HCT116 (cell line): ENCODE measurements at regions not wholly inside any gene's neighbourhood (a gene's known extent, or its start where the extent isn't known, plus 50 kb on each side); places are given as distances from the start of the nearest gene placed in this dataset.

Experiments used
- ATAC-seq: fragments of 200-7000 bp; cut with Tn5 transposase; 2 replicates; pipeline ENCODE4 v1.9.1; 2020; ENCODE audit warnings: mild to moderate bottlenecking, moderate library complexity
- BruUV-seq: library from RNA; stranded (reverse); fragments of 400-500 nt; replicated peaks from 2 replicates; lab custom pipeline; 2021; lab: Mats Ljungman, UMichigan
- CTCF ChIA-PET: fragments of 300-600 bp; sonication (Branson Sonifier 250); formaldehyde crosslinking; loops from one replicate; lab custom pipeline; 2021; ENCODE audit warnings: antibody characterized with exemption; lab: Charles Lee
- POLR2A ChIA-PET: fragments of 300-600, 350-600 bp; sonication (Branson Sonifier 250); formaldehyde crosslinking; loops from one replicate; lab custom pipeline; 2021; ENCODE audit warnings: antibody characterized with exemption; lab: Charles Lee
- RAD21 ChIA-PET, 2 experiments: fragments of 300-600 bp; sonication (Branson Sonifier 250); formaldehyde crosslinking; loops; one replicate each; lab custom pipeline; 2023; ENCODE audit warnings: low total read pairs in 2 of 2; ENCODE audit not compliant: uncharacterized antibody in 2 of 2, unreplicated experiment in 2 of 2, low non-redundant PET in 1 of 2; lab: Charles Lee
- DNase-seq: peaks from one replicate; pipeline ENCODE4 v3.0.0-alpha.2; 2010; ENCODE audit warnings: low read depth, low spot score
- H2AFZ ChIP-seq: fragments of 200-600 bp; shearing (Covaris generic), sonication (generic); 2 replicates; pipeline ENCODE4 v1.6.1; 2017; ENCODE audit warnings: low read depth, mixed run types, mixed read lengths, antibody characterized with exemption, low read length; ENCODE audit not compliant: poor library complexity, severe bottlenecking
- H3K27ac ChIP-seq: 2 replicates; pipeline ENCODE4 v1.5.1; 2012; ENCODE audit warnings: low read depth, low read length
- H3K27me3 ChIP-seq: fragments of 200-600 bp; sonication (generic); 2 replicates; pipeline ENCODE4 v1.6.1; 2016; ENCODE audit warnings: mixed run types, low read length, mixed read lengths; ENCODE audit not compliant: insufficient read depth
- H3K36me3 ChIP-seq, 2 experiments: fragments of 200-500 bp in 1 of 2; fragments of 200-600 bp in 1 of 2; sonication (Bioruptor generic) in 1 of 2; sonication (generic) in 1 of 2; 2 replicates each; pipeline versions ENCODE4 v1.5.1 to v1.6.1; 2014 to 2016; ENCODE audit warnings: low read length in 2 of 2, inconsistent platforms in 1 of 2, mixed read lengths in 1 of 2, mixed run types in 1 of 2; ENCODE audit not compliant: insufficient read depth in 2 of 2, control insufficient read depth in 1 of 2
- H3K4me1 ChIP-seq, 2 experiments: fragments of 200-600 bp in 1 of 2; sonication (generic) in 1 of 2; 2 replicates each; pipeline versions ENCODE4 v1.5.1 to v1.6.1; 2012 to 2017; ENCODE audit warnings: low read length in 2 of 2, inconsistent platforms in 1 of 2, mild to moderate bottlenecking in 1 of 2, mixed read lengths in 1 of 2, mixed run types in 1 of 2, moderate library complexity in 1 of 2; ENCODE audit not compliant: insufficient read depth in 2 of 2, control insufficient read depth in 1 of 2
- H3K4me2 ChIP-seq: fragments of 200-600 bp; sonication (generic); 2 replicates; pipeline ENCODE4 v1.6.1; 2017; ENCODE audit warnings: mixed run types, low read length, mixed read lengths
- H3K4me3 ChIP-seq, 2 experiments: fragments of 200-600 bp in 1 of 2; sonication (generic) in 1 of 2; replicated peaks in 1 of 2; 2 replicates each; pipeline ENCODE4 v1.5.1; 2011 to 2016; ENCODE audit warnings: low read length in 2 of 2, control low read depth in 1 of 2, low read depth in 1 of 2, mild to moderate bottlenecking in 1 of 2, mixed read lengths in 1 of 2, mixed run types in 1 of 2
- H3K79me2 ChIP-seq: fragments of 200-600 bp; sonication (generic); 2 replicates; pipeline ENCODE4 v1.6.1; 2017; ENCODE audit warnings: mild to moderate bottlenecking, mixed run types, low read length, moderate library complexity, mixed read lengths; ENCODE audit not compliant: insufficient read depth
- H3K9ac ChIP-seq: fragments of 200-600 bp; sonication (generic); 2 replicates; pipeline ENCODE4 v1.6.1; 2016; ENCODE audit warnings: low read length, mixed read lengths
- H3K9me2 ChIP-seq: fragments of 200-600 bp; sonication (generic), shearing (Covaris generic); 2 replicates; pipeline ENCODE4 v1.6.1; 2017; ENCODE audit warnings: mixed run types, mild to moderate bottlenecking, moderate library complexity; ENCODE audit not compliant: insufficient read depth
- H3K9me3 ChIP-seq, 2 experiments: fragments of 200-500 bp in 1 of 2; fragments of 200-600 bp in 1 of 2; sonication (Bioruptor generic) in 1 of 2; sonication (generic) in 1 of 2; 2 replicates each; pipeline ENCODE4 v1.6.1; 2014 to 2017; ENCODE audit warnings: low read length in 2 of 2, mixed read lengths in 2 of 2, inconsistent platforms in 1 of 2, low read depth in 1 of 2, mild to moderate bottlenecking in 1 of 2, mixed run types in 1 of 2, moderate library complexity in 1 of 2; ENCODE audit not compliant: control insufficient read depth in 1 of 2, insufficient read depth in 1 of 2
- H4K20me1 ChIP-seq: fragments of 200-600 bp; sonication (generic), shearing (Covaris generic); 2 replicates; pipeline ENCODE4 v1.6.1; 2017; ENCODE audit warnings: mixed run types, mild to moderate bottlenecking, moderate library complexity; ENCODE audit not compliant: insufficient read depth
- CBX3 ChIP-seq: IDR thresholded peaks from 2 replicates; pipeline ENCODE4 v1.6.1; 2012; ENCODE audit warnings: low read depth
- CEBPB ChIP-seq: IDR thresholded peaks from 2 replicates; pipeline ENCODE4 v1.6.1; 2012; ENCODE audit warnings: low read depth
- EGR1 ChIP-seq: IDR thresholded peaks from 2 replicates; pipeline ENCODE4 v1.6.1; 2012; ENCODE audit warnings: low read depth
- EZH2phosphoT487 ChIP-seq: fragments of 200-600 bp; IDR thresholded peaks from 2 replicates; pipeline ENCODE4 v1.6.1; 2018; ENCODE audit warnings: antibody characterized with exemption, borderline replicate concordance
- FOSL1 ChIP-seq: IDR thresholded peaks from 2 replicates; pipeline ENCODE4 v1.6.1; 2012; ENCODE audit warnings: low read depth
- MAX ChIP-seq: IDR thresholded peaks from 2 replicates; pipeline ENCODE4 v1.6.1; 2012
- POLR2A ChIP-seq: IDR thresholded peaks from 2 replicates; pipeline ENCODE4 v1.7.0; 2011; ENCODE audit warnings: borderline replicate concordance; ENCODE audit not compliant: insufficient read depth, insufficient read length; ENCODE audit errors: extremely low read depth
- SIN3A ChIP-seq: IDR thresholded peaks from 2 replicates; pipeline ENCODE4 v1.6.1; 2012; ENCODE audit warnings: low read depth
- SRF ChIP-seq: IDR thresholded peaks from 2 replicates; pipeline ENCODE4 v1.6.1; 2012; ENCODE audit warnings: low read depth
- TCF7L2 ChIP-seq: IDR thresholded peaks from 2 replicates; pipeline ENCODE4 v1.7.0; 2011; ENCODE audit warnings: borderline replicate concordance, inconsistent platforms; ENCODE audit not compliant: insufficient read depth, insufficient read length; ENCODE audit errors: extremely low read depth
- YY1 ChIP-seq: IDR thresholded peaks from 2 replicates; pipeline ENCODE4 v1.6.1; 2011; ENCODE audit warnings: low read length, low read depth, moderate library complexity, mild to moderate bottlenecking; ENCODE audit not compliant: insufficient replicate concordance; ENCODE audit errors: extremely low read depth
- ZFX ChIP-seq: fragments of 450-650 bp; IDR thresholded peaks from 2 replicates; pipeline ENCODE4 v1.6.1; 2017
- ZNF274 ChIP-seq: fragments of 200-500 bp; sonication (Bioruptor generic); IDR thresholded peaks from 2 replicates; pipeline ENCODE4 v1.6.1; 2014; ENCODE audit warnings: mild to moderate bottlenecking, low read depth, low read length, inconsistent platforms
- intact Hi-C: fragments of 100-400 bp; cut with micrococcal nuclease; formaldehyde crosslinking; loops from 2 replicates; pipeline ENCODE4 v1.10.0; 2022
- TF ChIP-seq, protein P1 (sequence below): IDR thresholded peaks from 2 replicates; pipeline ENCODE4 v1.6.1; 2012; ENCODE audit warnings: low read depth
- TF ChIP-seq, protein P2 (sequence below), 3 experiments: fragments of 200-600 bp in 1 of 3; sonication (generic) in 1 of 3; IDR thresholded peaks in 2 of 3; conservative IDR thresholded peaks in 1 of 3; 2 replicates each; pipeline ENCODE4 v1.5.1; 2012 to 2017; ENCODE audit warnings: low read depth in 2 of 3, low read length in 2 of 3, antibody characterized with exemption in 1 of 3, borderline replicate concordance in 1 of 3, control low read depth in 1 of 3, mild to moderate bottlenecking in 1 of 3, mixed read lengths in 1 of 3, mixed run types in 1 of 3, moderate library complexity in 1 of 3; ENCODE audit not compliant: insufficient read depth in 1 of 3

DNA sequence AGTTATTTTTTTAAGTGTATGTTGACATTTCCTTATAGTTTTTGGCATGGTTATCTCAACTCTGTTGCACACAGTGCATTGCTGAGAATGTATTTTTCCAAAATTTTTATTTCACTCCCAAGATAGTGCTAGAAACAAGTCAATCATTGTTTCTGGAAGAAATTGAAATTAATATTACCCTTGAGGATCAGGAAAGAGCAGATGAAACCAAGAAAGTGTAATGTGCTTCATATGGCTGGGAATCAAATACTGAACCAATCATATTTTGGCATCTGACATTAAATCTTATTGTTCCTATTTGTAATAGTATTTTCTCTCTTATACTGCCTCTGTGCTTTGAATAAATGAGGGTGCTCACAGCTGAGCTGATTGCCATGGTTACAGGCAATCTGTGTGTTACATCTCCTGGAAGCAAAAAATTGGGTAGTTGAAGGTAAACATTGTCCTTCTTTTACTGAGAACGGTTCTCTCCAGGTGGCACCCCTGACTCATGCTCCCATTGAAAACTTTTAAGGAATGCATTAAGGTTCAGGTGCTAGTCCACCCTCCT, 358.2 kb upstream of the NR3C2 start:
- Histone ChIP-seq H3K4me2 (no peak overlapping the region), H3K9me3 (no peaks in the 10 kb centered on the region), H3K27me3 (no peaks in the 10 kb centered on the region), H3K79me2 (no peaks in the 10 kb centered on the region), H3K9ac (no peak overlapping the region), H4K20me1 (no peaks in the 10 kb centered on the region), H3K9me2 (no peaks in the 10 kb centered on the region), H2AFZ (no peak overlapping the region), H3K27ac (no peak overlapping the region), H3K4me1 (peaks cover 0 to 2% of the 10 kb centered on the region in 2 experiments; a peak in 2 of 4 replicates), H3K4me3 (no peak overlapping the region), H3K36me3 (no peaks in the 10 kb centered on the region)
- DNase-seq (no peak), ATAC-seq (no peak)
- TF ChIP-seq POLR2A (no peak), CEBPB (no peak), ZFX (no peak), EZH2phosphoT487 (no peak), MAX (no peak), TCF7L2 (no peak), CBX3 (no peak), SRF (no peak)
- no TSS peak for BruUV-seq
- ChIA-PET POLR2A (no interaction called here), CTCF (no interaction called here), RAD21 (no interaction called here)
- intact Hi-C loops: no loop called here

GRCh38 chr4:148795156-148795864, 353.1 kb upstream of the NR3C2 start:
- intact Hi-C loops: no loop called here
- H3K9ac ChIP-seq: no peak overlapping the region
- no TSS peak for BruUV-seq
- H3K36me3 ChIP-seq: no peaks in the 10 kb centered on the region
- POLR2A ChIA-PET: no interaction called here
- no peak for DNase-seq
- H2AFZ ChIP-seq: no peak overlapping the region
- no peaks in the 10 kb centered on the region for H3K27me3 ChIP-seq
- peaks cover 0 to 8% of the 10 kb centered on the region in 2 experiments; a peak in 2 of 4 replicates for H3K4me1 ChIP-seq
- RAD21 ChIA-PET: no interaction called here
- H3K9me3 ChIP-seq: no peaks in the 10 kb centered on the region
- H3K79me2 ChIP-seq: no peaks in the 10 kb centered on the region
- H3K4me3 ChIP-seq: no peak overlapping the region
- peak; percentile 84 for ATAC-seq
- peak overlapping the region; percentile 26 for H3K4me2 ChIP-seq
- no peak overlapping the region for H3K27ac ChIP-seq
- CTCF ChIA-PET: no interaction called here
- no peaks in the 10 kb centered on the region for H4K20me1 ChIP-seq
- no peaks in the 10 kb centered on the region for H3K9me2 ChIP-seq
- no peak for TF ChIP-seq FOSL1
- no peak for TF ChIP-seq YY1
- no peak for TF ChIP-seq ZNF274
- TF ChIP-seq ZFX: no peak
- TF ChIP-seq, protein P1, sequence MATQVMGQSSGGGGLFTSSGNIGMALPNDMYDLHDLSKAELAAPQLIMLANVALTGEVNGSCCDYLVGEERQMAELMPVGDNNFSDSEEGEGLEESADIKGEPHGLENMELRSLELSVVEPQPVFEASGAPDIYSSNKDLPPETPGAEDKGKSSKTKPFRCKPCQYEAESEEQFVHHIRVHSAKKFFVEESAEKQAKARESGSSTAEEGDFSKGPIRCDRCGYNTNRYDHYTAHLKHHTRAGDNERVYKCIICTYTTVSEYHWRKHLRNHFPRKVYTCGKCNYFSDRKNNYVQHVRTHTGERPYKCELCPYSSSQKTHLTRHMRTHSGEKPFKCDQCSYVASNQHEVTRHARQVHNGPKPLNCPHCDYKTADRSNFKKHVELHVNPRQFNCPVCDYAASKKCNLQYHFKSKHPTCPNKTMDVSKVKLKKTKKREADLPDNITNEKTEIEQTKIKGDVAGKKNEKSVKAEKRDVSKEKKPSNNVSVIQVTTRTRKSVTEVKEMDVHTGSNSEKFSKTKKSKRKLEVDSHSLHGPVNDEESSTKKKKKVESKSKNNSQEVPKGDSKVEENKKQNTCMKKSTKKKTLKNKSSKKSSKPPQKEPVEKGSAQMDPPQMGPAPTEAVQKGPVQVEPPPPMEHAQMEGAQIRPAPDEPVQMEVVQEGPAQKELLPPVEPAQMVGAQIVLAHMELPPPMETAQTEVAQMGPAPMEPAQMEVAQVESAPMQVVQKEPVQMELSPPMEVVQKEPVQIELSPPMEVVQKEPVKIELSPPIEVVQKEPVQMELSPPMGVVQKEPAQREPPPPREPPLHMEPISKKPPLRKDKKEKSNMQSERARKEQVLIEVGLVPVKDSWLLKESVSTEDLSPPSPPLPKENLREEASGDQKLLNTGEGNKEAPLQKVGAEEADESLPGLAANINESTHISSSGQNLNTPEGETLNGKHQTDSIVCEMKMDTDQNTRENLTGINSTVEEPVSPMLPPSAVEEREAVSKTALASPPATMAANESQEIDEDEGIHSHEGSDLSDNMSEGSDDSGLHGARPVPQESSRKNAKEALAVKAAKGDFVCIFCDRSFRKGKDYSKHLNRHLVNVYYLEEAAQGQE: no peak
- no peak for TF ChIP-seq EZH2phosphoT487
- TF ChIP-seq, protein P2, sequence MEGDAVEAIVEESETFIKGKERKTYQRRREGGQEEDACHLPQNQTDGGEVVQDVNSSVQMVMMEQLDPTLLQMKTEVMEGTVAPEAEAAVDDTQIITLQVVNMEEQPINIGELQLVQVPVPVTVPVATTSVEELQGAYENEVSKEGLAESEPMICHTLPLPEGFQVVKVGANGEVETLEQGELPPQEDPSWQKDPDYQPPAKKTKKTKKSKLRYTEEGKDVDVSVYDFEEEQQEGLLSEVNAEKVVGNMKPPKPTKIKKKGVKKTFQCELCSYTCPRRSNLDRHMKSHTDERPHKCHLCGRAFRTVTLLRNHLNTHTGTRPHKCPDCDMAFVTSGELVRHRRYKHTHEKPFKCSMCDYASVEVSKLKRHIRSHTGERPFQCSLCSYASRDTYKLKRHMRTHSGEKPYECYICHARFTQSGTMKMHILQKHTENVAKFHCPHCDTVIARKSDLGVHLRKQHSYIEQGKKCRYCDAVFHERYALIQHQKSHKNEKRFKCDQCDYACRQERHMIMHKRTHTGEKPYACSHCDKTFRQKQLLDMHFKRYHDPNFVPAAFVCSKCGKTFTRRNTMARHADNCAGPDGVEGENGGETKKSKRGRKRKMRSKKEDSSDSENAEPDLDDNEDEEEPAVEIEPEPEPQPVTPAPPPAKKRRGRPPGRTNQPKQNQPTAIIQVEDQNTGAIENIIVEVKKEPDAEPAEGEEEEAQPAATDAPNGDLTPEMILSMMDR (IDR thresholded peaks at IDR 0.05 in 2 of 3, conservative IDR thresholded peaks at IDR 0.05 in 1 of 3; ENCODE audit: borderline replicate concordance in 1 of 3, insufficient read depth in 1 of 3, low read depth in 2 of 3, low read length in 2 of 3): no peak
- no peak for TF ChIP-seq EGR1
- TF ChIP-seq SIN3A: no peak
